ENCODE measurements at regions not wholly inside any gene's neighbourhood (a gene's known extent, or its start where the extent isn't known, plus 50 kb on each side); places are given as distances from the start of the nearest gene placed in this dataset.

DNA sequence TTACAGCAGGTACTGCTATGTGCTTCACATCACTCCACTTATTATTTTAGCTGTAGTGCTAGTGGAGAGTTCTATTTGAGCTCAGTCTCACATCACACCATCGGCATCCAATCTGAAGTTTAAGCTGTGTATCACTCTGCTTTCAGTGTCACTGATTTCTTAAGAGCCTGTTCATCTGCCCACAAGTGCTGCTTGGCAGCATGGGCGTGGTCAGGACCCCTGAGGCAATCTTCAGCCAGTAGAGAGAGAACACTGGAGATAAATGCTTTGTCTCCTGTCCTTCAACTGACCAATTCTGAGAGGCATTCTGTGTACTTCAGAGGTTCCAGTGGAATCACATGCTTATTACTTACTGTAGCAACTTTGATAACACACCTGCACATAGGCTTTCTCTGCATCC lies 728.8 kb downstream of the RPS29 start:
- TF ChIP-seq, protein P1, sequence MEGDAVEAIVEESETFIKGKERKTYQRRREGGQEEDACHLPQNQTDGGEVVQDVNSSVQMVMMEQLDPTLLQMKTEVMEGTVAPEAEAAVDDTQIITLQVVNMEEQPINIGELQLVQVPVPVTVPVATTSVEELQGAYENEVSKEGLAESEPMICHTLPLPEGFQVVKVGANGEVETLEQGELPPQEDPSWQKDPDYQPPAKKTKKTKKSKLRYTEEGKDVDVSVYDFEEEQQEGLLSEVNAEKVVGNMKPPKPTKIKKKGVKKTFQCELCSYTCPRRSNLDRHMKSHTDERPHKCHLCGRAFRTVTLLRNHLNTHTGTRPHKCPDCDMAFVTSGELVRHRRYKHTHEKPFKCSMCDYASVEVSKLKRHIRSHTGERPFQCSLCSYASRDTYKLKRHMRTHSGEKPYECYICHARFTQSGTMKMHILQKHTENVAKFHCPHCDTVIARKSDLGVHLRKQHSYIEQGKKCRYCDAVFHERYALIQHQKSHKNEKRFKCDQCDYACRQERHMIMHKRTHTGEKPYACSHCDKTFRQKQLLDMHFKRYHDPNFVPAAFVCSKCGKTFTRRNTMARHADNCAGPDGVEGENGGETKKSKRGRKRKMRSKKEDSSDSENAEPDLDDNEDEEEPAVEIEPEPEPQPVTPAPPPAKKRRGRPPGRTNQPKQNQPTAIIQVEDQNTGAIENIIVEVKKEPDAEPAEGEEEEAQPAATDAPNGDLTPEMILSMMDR (IDR thresholded peaks at IDR 0.05; ENCODE audit: extremely low read depth, missing control alignments): no peak

DNA sequence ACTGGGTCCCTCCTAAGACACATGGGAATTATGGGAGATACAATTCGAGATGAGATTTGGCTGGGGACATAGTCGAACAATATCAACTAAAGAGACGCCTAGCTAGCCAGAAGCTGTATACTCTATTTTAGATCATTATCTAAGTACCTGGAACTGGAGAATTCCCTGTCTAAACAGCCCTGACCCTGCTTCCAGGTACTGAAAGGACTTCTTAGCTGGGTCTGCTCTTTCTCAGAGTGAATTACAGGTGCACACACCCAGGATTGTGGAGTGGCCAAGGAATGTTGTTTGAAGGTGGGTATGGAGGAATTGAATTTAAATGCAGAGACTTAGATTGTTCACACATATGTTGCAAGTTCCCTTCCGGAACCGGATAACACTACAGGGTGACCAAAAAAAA lies 733.0 kb downstream of the RPS29 start:
- TF ChIP-seq, protein P1 (IDR thresholded peaks at IDR 0.05; ENCODE audit: extremely low read depth, missing control alignments): no peak
- DNase-seq (ENCODE audit: low spot score): no peak

More for the DNA sequence above, 728.8 kb downstream of the RPS29 start:
- no peak for DNase-seq (ENCODE audit: low spot score)

DNA sequence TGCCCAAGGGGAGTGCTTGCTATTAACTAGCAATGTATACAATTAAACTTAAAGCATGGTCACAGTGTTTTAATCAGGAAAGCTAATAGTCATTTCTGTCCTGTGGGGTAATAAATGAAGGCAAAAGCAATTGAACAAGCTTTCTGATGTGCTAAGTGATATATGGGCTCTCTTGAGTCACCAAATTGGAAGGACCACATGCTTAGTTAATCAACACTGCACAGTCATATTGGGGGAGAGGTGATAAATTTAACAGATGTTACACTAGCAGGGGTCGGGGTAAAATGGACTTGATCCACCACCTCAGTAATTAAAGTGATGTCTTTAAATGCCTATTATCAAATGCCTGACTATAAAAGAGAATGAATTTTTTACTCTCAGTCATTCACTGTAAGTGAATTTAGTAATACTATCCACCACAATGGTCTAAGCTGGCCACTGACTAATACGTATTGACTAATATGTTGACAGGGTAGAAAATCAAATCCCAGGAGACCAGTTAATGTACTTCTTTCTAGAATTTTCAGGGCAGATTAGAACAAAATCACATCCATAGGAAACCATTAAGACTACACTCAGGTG lies 736.3 kb downstream of the RPS29 start:
- DNase-seq (ENCODE audit: low spot score): no peak
- TF ChIP-seq, protein P1 (IDR thresholded peaks at IDR 0.05; ENCODE audit: extremely low read depth, missing control alignments): no peak

- no peak for DNase-seq (ENCODE audit: low spot score)
- TF ChIP-seq, protein P1 (IDR thresholded peaks at IDR 0.05; ENCODE audit: extremely low read depth, missing control alignments): no peak
Measured at GRCh38 chr14:48842785-48843184, 743.4 kb downstream of the RPS29 start.

- TF ChIP-seq, protein P1 (IDR thresholded peaks at IDR 0.05; ENCODE audit: extremely low read depth, missing control alignments): no peak
- DNase-seq (ENCODE audit: low spot score): no peak
Measured at GRCh38 chr14:48826058-48826457, 760.1 kb downstream of the RPS29 start.

GRCh38 chr14:48814562-48814961 lies 771.6 kb downstream of the RPS29 start:
- no peak for DNase-seq (ENCODE audit: low spot score)
- TF ChIP-seq, protein P1 (IDR thresholded peaks at IDR 0.05; ENCODE audit: extremely low read depth, missing control alignments): no peak

GRCh38 chr14:48805315-48805714 lies 780.9 kb downstream of the RPS29 start:
- TF ChIP-seq, protein P1 (IDR thresholded peaks at IDR 0.05; ENCODE audit: extremely low read depth, missing control alignments): no peak
- DNase-seq (ENCODE audit: low spot score): no peak

Measured in GM20000 (cell line).